Embryonic facial prominence (tissue), 1 donor: ENCODE measurements at regions not wholly inside any gene's neighbourhood (a gene's known extent, or its start where the extent isn't known, plus 50 kb on each side); places are given as distances from the start of the nearest gene placed in this dataset.

ENCODE experiments used
- DNase-seq: peaks from one replicate; pipeline ENCODE4 v3.0.0-alpha.2; 2016; ENCODE audit errors: extremely low spot score

GRCh38 chr6:143621876-143622605 lies 55.7 kb upstream of the PHACTR2 start:
- DNase-seq = no peak

- no peak for DNase-seq
These were observed 56.4 kb upstream of the PHACTR2 start for GRCh38 chr6:143621159-143621873.

- DNase-seq = no peak
These were observed 57.3 kb upstream of the PHACTR2 start for GRCh38 chr6:143620447-143620846.

- no peak for DNase-seq
These were observed 57.9 kb upstream of the PHACTR2 start for GRCh38 chr6:143619824-143620401.

- DNase-seq = no peak
These were observed 61.0 kb upstream of the PHACTR2 start for GRCh38 chr6:143616741-143617140.

GRCh38 chr6:143615785-143616184 lies 62.0 kb upstream of the PHACTR2 start:
- no peak for DNase-seq

GRCh38 chr6:143614235-143614634 lies 63.5 kb upstream of the PHACTR2 start:
- DNase-seq = no peak

GRCh38 chr6:143613749-143614148 lies 64.0 kb upstream of the PHACTR2 start:
- no peak for DNase-seq

- DNase-seq = no peak
These were observed 65.6 kb upstream of the PHACTR2 start for GRCh38 chr6:143612186-143612585.

GRCh38 chr6:143611580-143611979 lies 66.2 kb upstream of the PHACTR2 start:
- no peak for DNase-seq

- DNase-seq = no peak
These were observed 67.8 kb upstream of the PHACTR2 start for GRCh38 chr6:143609972-143610371.

- DNase-seq = no peak
These were observed 68.3 kb upstream of the PHACTR2 start for GRCh38 chr6:143609501-143609900.

GRCh38 chr6:143608906-143609305 lies 68.9 kb upstream of the PHACTR2 start:
- no peak for DNase-seq

GRCh38 chr6:143607974-143608373 lies 69.8 kb upstream of the PHACTR2 start:
- no peak for DNase-seq

- no peak for DNase-seq
These were observed 70.6 kb upstream of the PHACTR2 start for GRCh38 chr6:143607168-143607567.

- no peak for DNase-seq
These were observed 71.8 kb upstream of the PHACTR2 start for GRCh38 chr6:143605906-143606521.

- no peak for DNase-seq
These were observed 74.3 kb upstream of the PHACTR2 start for GRCh38 chr6:143603455-143603854.

GRCh38 chr6:143601504-143601903 lies 76.3 kb upstream of the PHACTR2 start:
- DNase-seq = no peak

GRCh38 chr6:143600821-143601220 lies 76.9 kb upstream of the PHACTR2 start:
- no peak for DNase-seq

- DNase-seq = no peak
These were observed 79.2 kb upstream of the PHACTR2 start for GRCh38 chr6:143598466-143599080.

- no peak for DNase-seq
These were observed 80.9 kb upstream of the PHACTR2 start for GRCh38 chr6:143596866-143597265.
